Spleen (tissue), 7 donors: ENCODE measurements at regions not wholly inside any gene's neighbourhood (a gene's known extent, or its start where the extent isn't known, plus 50 kb on each side); places are given as distances from the start of the nearest gene placed in this dataset.

ENCODE experiments used
- POLR2A ChIP-seq, 3 donors: fragments of 450-650 bp; IDR thresholded peaks; one replicate each; pipeline ENCODE4 v1.5.1; 2017; ENCODE audit warnings: antibody characterized with exemption in 3 of 3, mild to moderate bottlenecking in 1 of 3
- TF ChIP-seq, protein P1 (sequence below), 11 experiments: fragments of 200-600 bp in 7 of 11; fragments of 450-650 bp in 4 of 11; sonication (generic) in 4 of 11; IDR thresholded peaks in 8 of 11; conservative IDR thresholded peaks in 3 of 11; 1 replicate in 7 of 11; 2 replicates in 4 of 11; pipeline versions ENCODE4 v1.4.0 to v1.8.0; 2016 to 2021; ENCODE audit warnings: antibody characterized with exemption in 11 of 11, inconsistent platforms in 4 of 11, mild to moderate bottlenecking in 1 of 11
- donor health status: DM: no; HTN: no; CAD: no; lungs with moderate emphysema.
- donor health status: DM: no; HTN: no; CAD: no.
- donor health status: DM: no; HTN: no; CAD: no.

- no peak for TF ChIP-seq POLR2A (IDR thresholded peaks at IDR 0.05)
- TF ChIP-seq, protein P1, sequence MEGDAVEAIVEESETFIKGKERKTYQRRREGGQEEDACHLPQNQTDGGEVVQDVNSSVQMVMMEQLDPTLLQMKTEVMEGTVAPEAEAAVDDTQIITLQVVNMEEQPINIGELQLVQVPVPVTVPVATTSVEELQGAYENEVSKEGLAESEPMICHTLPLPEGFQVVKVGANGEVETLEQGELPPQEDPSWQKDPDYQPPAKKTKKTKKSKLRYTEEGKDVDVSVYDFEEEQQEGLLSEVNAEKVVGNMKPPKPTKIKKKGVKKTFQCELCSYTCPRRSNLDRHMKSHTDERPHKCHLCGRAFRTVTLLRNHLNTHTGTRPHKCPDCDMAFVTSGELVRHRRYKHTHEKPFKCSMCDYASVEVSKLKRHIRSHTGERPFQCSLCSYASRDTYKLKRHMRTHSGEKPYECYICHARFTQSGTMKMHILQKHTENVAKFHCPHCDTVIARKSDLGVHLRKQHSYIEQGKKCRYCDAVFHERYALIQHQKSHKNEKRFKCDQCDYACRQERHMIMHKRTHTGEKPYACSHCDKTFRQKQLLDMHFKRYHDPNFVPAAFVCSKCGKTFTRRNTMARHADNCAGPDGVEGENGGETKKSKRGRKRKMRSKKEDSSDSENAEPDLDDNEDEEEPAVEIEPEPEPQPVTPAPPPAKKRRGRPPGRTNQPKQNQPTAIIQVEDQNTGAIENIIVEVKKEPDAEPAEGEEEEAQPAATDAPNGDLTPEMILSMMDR (IDR thresholded peaks at IDR 0.05 in 8 of 11, conservative IDR thresholded peaks at IDR 0.05 in 3 of 11), result no peak
These were observed 93.1 kb downstream of the SALL1 start for GRCh38 chr16:51057969-51058337.
